ENCODE measurements at regions not wholly inside any gene's neighbourhood (a gene's known extent, or its start where the extent isn't known, plus 50 kb on each side); places are given as distances from the start of the nearest gene placed in this dataset.

GRCh38 chr11:15525582-15525981, 410.9 kb downstream of the INSC start:
- H3K4me1 ChIP-seq (ENCODE audit: control insufficient read depth in 2 of 2, insufficient read depth in 2 of 2, low read length in 2 of 2), result no peaks in the 10 kb centered on the region
- H3K9me3 ChIP-seq (ENCODE audit: control insufficient read depth in 2 of 2, low read length in 2 of 2), result peaks cover 0 to 5% of the 10 kb centered on the region in 2 donors
- no peak overlapping the region for H3K9ac ChIP-seq (ENCODE audit: low read depth in 1 of 2, low read length in 2 of 2)
- H3K4me3 ChIP-seq (ENCODE audit: low read length in 2 of 2), result no peak overlapping the region
- no peaks in the 10 kb centered on the region for H3K27me3 ChIP-seq (ENCODE audit: control insufficient read depth in 2 of 2, insufficient read depth in 2 of 2, low read length in 2 of 2)
- H3K36me3 ChIP-seq (ENCODE audit: control insufficient read depth in 2 of 2, insufficient read depth in 2 of 2, low read length in 2 of 2), result no peaks in the 10 kb centered on the region
- H3K27ac ChIP-seq (ENCODE audit: low read depth in 2 of 2, low read length in 2 of 2), result no peak overlapping the region

- no peaks in the 10 kb centered on the region for H3K4me1 ChIP-seq (ENCODE audit: control insufficient read depth in 2 of 2, insufficient read depth in 2 of 2, low read length in 2 of 2)
- no peak overlapping the region for H3K9ac ChIP-seq (ENCODE audit: low read depth in 1 of 2, low read length in 2 of 2)
- no peaks in the 10 kb centered on the region for H3K36me3 ChIP-seq (ENCODE audit: control insufficient read depth in 2 of 2, insufficient read depth in 2 of 2, low read length in 2 of 2)
- peaks cover 0 to 5% of the 10 kb centered on the region in 2 donors for H3K9me3 ChIP-seq (ENCODE audit: control insufficient read depth in 2 of 2, low read length in 2 of 2)
- no peak overlapping the region for H3K4me3 ChIP-seq (ENCODE audit: low read length in 2 of 2)
- no peak overlapping the region for H3K27ac ChIP-seq (ENCODE audit: low read depth in 2 of 2, low read length in 2 of 2)
- H3K27me3 ChIP-seq (ENCODE audit: control insufficient read depth in 2 of 2, insufficient read depth in 2 of 2, low read length in 2 of 2), result no peaks in the 10 kb centered on the region
These were observed 411.3 kb downstream of the INSC start for GRCh38 chr11:15526032-15526431.

- Histone ChIP-seq H3K9ac (ENCODE audit: low read depth in 1 of 2, low read length in 2 of 2) (no peak overlapping the region), H3K4me1 (ENCODE audit: control insufficient read depth in 2 of 2, insufficient read depth in 2 of 2, low read length in 2 of 2) (no peaks in the 10 kb centered on the region), H3K4me3 (ENCODE audit: low read length in 2 of 2) (no peak overlapping the region), H3K27ac (ENCODE audit: low read depth in 2 of 2, low read length in 2 of 2) (no peak overlapping the region), H3K36me3 (ENCODE audit: control insufficient read depth in 2 of 2, insufficient read depth in 2 of 2, low read length in 2 of 2) (no peaks in the 10 kb centered on the region), H3K9me3 (ENCODE audit: control insufficient read depth in 2 of 2, low read length in 2 of 2) (peaks cover 0 to 5% of the 10 kb centered on the region in 2 donors), H3K27me3 (ENCODE audit: control insufficient read depth in 2 of 2, insufficient read depth in 2 of 2, low read length in 2 of 2) (no peaks in the 10 kb centered on the region)
These were observed 412.2 kb downstream of the INSC start for GRCh38 chr11:15526859-15527450.

- H3K9me3 ChIP-seq (ENCODE audit: control insufficient read depth in 2 of 2, low read length in 2 of 2), result no peaks in the 10 kb centered on the region
- H3K27ac ChIP-seq (ENCODE audit: low read depth in 2 of 2, low read length in 2 of 2), result no peak overlapping the region
- H3K9ac ChIP-seq (ENCODE audit: low read depth in 1 of 2, low read length in 2 of 2), result no peak overlapping the region
- H3K4me3 ChIP-seq (ENCODE audit: low read length in 2 of 2), result no peak overlapping the region
- no peaks in the 10 kb centered on the region for H3K36me3 ChIP-seq (ENCODE audit: control insufficient read depth in 2 of 2, insufficient read depth in 2 of 2, low read length in 2 of 2)
- H3K27me3 ChIP-seq (ENCODE audit: control insufficient read depth in 2 of 2, insufficient read depth in 2 of 2, low read length in 2 of 2), result no peaks in the 10 kb centered on the region
- no peaks in the 10 kb centered on the region for H3K4me1 ChIP-seq (ENCODE audit: control insufficient read depth in 2 of 2, insufficient read depth in 2 of 2, low read length in 2 of 2)
These were observed 417.7 kb downstream of the INSC start for GRCh38 chr11:15532432-15532831.

GRCh38 chr11:15534266-15534665, 419.5 kb downstream of the INSC start:
- no peaks in the 10 kb centered on the region for H3K4me1 ChIP-seq (ENCODE audit: control insufficient read depth in 2 of 2, insufficient read depth in 2 of 2, low read length in 2 of 2)

GRCh38 chr11:15535414-15535813, 420.7 kb downstream of the INSC start:
- H3K4me1 ChIP-seq (ENCODE audit: control insufficient read depth in 2 of 2, insufficient read depth in 2 of 2, low read length in 2 of 2), result no peaks in the 10 kb centered on the region
- no peaks in the 10 kb centered on the region for H3K9me3 ChIP-seq (ENCODE audit: control insufficient read depth in 2 of 2, low read length in 2 of 2)
- no peak overlapping the region for H3K9ac ChIP-seq (ENCODE audit: low read depth in 1 of 2, low read length in 2 of 2)
- no peak overlapping the region for H3K4me3 ChIP-seq (ENCODE audit: low read length in 2 of 2)
- no peak overlapping the region for H3K27ac ChIP-seq (ENCODE audit: low read depth in 2 of 2, low read length in 2 of 2)
- no peaks in the 10 kb centered on the region for H3K36me3 ChIP-seq (ENCODE audit: control insufficient read depth in 2 of 2, insufficient read depth in 2 of 2, low read length in 2 of 2)
- H3K27me3 ChIP-seq (ENCODE audit: control insufficient read depth in 2 of 2, insufficient read depth in 2 of 2, low read length in 2 of 2), result no peaks in the 10 kb centered on the region

More at GRCh38 chr11:15534266-15534665, 419.5 kb downstream of the INSC start:
- Histone ChIP-seq H3K9ac (ENCODE audit: low read depth in 1 of 2, low read length in 2 of 2) (no peak overlapping the region), H3K27me3 (ENCODE audit: control insufficient read depth in 2 of 2, insufficient read depth in 2 of 2, low read length in 2 of 2) (no peaks in the 10 kb centered on the region), H3K27ac (ENCODE audit: low read depth in 2 of 2, low read length in 2 of 2) (no peak overlapping the region), H3K4me3 (ENCODE audit: low read length in 2 of 2) (no peak overlapping the region), H3K36me3 (ENCODE audit: control insufficient read depth in 2 of 2, insufficient read depth in 2 of 2, low read length in 2 of 2) (no peaks in the 10 kb centered on the region), H3K9me3 (ENCODE audit: control insufficient read depth in 2 of 2, low read length in 2 of 2) (no peaks in the 10 kb centered on the region)

GRCh38 chr11:15536438-15536837, 421.7 kb downstream of the INSC start:
- Histone ChIP-seq H3K27ac (ENCODE audit: low read depth in 2 of 2, low read length in 2 of 2) (no peak overlapping the region), H3K9ac (ENCODE audit: low read depth in 1 of 2, low read length in 2 of 2) (no peak overlapping the region), H3K27me3 (ENCODE audit: control insufficient read depth in 2 of 2, insufficient read depth in 2 of 2, low read length in 2 of 2) (no peaks in the 10 kb centered on the region), H3K4me1 (ENCODE audit: control insufficient read depth in 2 of 2, insufficient read depth in 2 of 2, low read length in 2 of 2) (no peaks in the 10 kb centered on the region), H3K4me3 (ENCODE audit: low read length in 2 of 2) (no peak overlapping the region), H3K9me3 (ENCODE audit: control insufficient read depth in 2 of 2, low read length in 2 of 2) (no peaks in the 10 kb centered on the region), H3K36me3 (ENCODE audit: control insufficient read depth in 2 of 2, insufficient read depth in 2 of 2, low read length in 2 of 2) (no peaks in the 10 kb centered on the region)

GRCh38 chr11:15539645-15540044, 424.9 kb downstream of the INSC start:
- H3K4me3 ChIP-seq (ENCODE audit: low read length in 2 of 2), result no peak overlapping the region
- H3K9me3 ChIP-seq (ENCODE audit: control insufficient read depth in 2 of 2, low read length in 2 of 2), result no peaks in the 10 kb centered on the region
- no peaks in the 10 kb centered on the region for H3K4me1 ChIP-seq (ENCODE audit: control insufficient read depth in 2 of 2, insufficient read depth in 2 of 2, low read length in 2 of 2)
- no peak overlapping the region for H3K9ac ChIP-seq (ENCODE audit: low read depth in 1 of 2, low read length in 2 of 2)
- no peak overlapping the region for H3K27ac ChIP-seq (ENCODE audit: low read depth in 2 of 2, low read length in 2 of 2)
- H3K36me3 ChIP-seq (ENCODE audit: control insufficient read depth in 2 of 2, insufficient read depth in 2 of 2, low read length in 2 of 2), result no peaks in the 10 kb centered on the region
- H3K27me3 ChIP-seq (ENCODE audit: control insufficient read depth in 2 of 2, insufficient read depth in 2 of 2, low read length in 2 of 2), result no peaks in the 10 kb centered on the region

- no peaks in the 10 kb centered on the region for H3K9me3 ChIP-seq (ENCODE audit: control insufficient read depth in 2 of 2, low read length in 2 of 2)
- H3K4me1 ChIP-seq (ENCODE audit: control insufficient read depth in 2 of 2, insufficient read depth in 2 of 2, low read length in 2 of 2), result no peaks in the 10 kb centered on the region
- no peaks in the 10 kb centered on the region for H3K36me3 ChIP-seq (ENCODE audit: control insufficient read depth in 2 of 2, insufficient read depth in 2 of 2, low read length in 2 of 2)
These were observed 426.4 kb downstream of the INSC start for GRCh38 chr11:15541079-15541478.

GRCh38 chr11:15544353-15544752, 429.6 kb downstream of the INSC start:
- H3K9me3 ChIP-seq (ENCODE audit: control insufficient read depth in 2 of 2, low read length in 2 of 2), result no peaks in the 10 kb centered on the region
- H3K27ac ChIP-seq (ENCODE audit: low read depth in 2 of 2, low read length in 2 of 2), result no peak overlapping the region
- no peaks in the 10 kb centered on the region for H3K4me1 ChIP-seq (ENCODE audit: control insufficient read depth in 2 of 2, insufficient read depth in 2 of 2, low read length in 2 of 2)
- H3K27me3 ChIP-seq (ENCODE audit: control insufficient read depth in 2 of 2, insufficient read depth in 2 of 2, low read length in 2 of 2), result no peaks in the 10 kb centered on the region
- no peaks in the 10 kb centered on the region for H3K36me3 ChIP-seq (ENCODE audit: control insufficient read depth in 2 of 2, insufficient read depth in 2 of 2, low read length in 2 of 2)
- no peak overlapping the region for H3K9ac ChIP-seq (ENCODE audit: low read depth in 1 of 2, low read length in 2 of 2)
- H3K4me3 ChIP-seq (ENCODE audit: low read length in 2 of 2), result no peak overlapping the region

More at GRCh38 chr11:15541079-15541478, 426.4 kb downstream of the INSC start:
- Histone ChIP-seq H3K4me3 (ENCODE audit: low read length in 2 of 2) (no peak overlapping the region), H3K27ac (ENCODE audit: low read depth in 2 of 2, low read length in 2 of 2) (no peak overlapping the region), H3K9ac (ENCODE audit: low read depth in 1 of 2, low read length in 2 of 2) (no peak overlapping the region), H3K27me3 (ENCODE audit: control insufficient read depth in 2 of 2, insufficient read depth in 2 of 2, low read length in 2 of 2) (no peaks in the 10 kb centered on the region)

- Histone ChIP-seq H3K9ac (ENCODE audit: low read depth in 1 of 2, low read length in 2 of 2) (no peak overlapping the region), H3K27ac (ENCODE audit: low read depth in 2 of 2, low read length in 2 of 2) (no peak overlapping the region), H3K36me3 (ENCODE audit: control insufficient read depth in 2 of 2, insufficient read depth in 2 of 2, low read length in 2 of 2) (no peaks in the 10 kb centered on the region), H3K4me3 (ENCODE audit: low read length in 2 of 2) (no peak overlapping the region), H3K4me1 (ENCODE audit: control insufficient read depth in 2 of 2, insufficient read depth in 2 of 2, low read length in 2 of 2) (no peaks in the 10 kb centered on the region), H3K27me3 (ENCODE audit: control insufficient read depth in 2 of 2, insufficient read depth in 2 of 2, low read length in 2 of 2) (no peaks in the 10 kb centered on the region), H3K9me3 (ENCODE audit: control insufficient read depth in 2 of 2, low read length in 2 of 2) (no peaks in the 10 kb centered on the region)
These were observed 433.0 kb downstream of the INSC start for GRCh38 chr11:15547685-15548084.
